HG03060 (cell line): ENCODE measurements at regions not wholly inside any gene's neighbourhood (a gene's known extent, or its start where the extent isn't known, plus 50 kb on each side); places are given as distances from the start of the nearest gene placed in this dataset.
"Not testable (repeated sequence)": the region's sequence is repeated elsewhere in the genome, so short reads cannot be mapped to it uniquely, and the experiment has no call there.

Experiments
- ATAC-seq: cut with Tn5 transposase; IDR thresholded peaks from one replicate; pipeline ENCODE4 v1.9.1; 2021; ENCODE audit warnings: low read depth, moderate number of reproducible peaks; ENCODE audit not compliant: unreplicated experiment

DNA sequence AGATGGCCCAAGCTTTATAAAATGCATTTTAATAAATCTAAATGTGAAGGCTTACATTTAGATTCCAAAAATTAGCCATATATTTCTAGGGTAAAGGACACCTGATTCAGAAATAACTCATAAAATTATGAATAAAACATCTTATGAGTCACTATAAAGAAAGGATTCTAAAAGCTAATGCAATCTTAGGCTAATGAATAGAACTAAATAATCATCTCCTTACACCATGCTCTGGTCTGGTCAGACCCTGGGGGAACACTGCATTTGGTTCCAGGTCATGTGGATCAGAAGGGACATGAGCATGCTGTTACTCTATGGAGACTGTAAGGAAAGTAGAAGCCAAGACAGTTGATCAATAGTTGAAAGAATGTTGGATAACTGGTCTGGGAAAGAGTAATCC is 370.4 kb downstream of the NDFIP2 start:
- no peak for ATAC-seq

DNA sequence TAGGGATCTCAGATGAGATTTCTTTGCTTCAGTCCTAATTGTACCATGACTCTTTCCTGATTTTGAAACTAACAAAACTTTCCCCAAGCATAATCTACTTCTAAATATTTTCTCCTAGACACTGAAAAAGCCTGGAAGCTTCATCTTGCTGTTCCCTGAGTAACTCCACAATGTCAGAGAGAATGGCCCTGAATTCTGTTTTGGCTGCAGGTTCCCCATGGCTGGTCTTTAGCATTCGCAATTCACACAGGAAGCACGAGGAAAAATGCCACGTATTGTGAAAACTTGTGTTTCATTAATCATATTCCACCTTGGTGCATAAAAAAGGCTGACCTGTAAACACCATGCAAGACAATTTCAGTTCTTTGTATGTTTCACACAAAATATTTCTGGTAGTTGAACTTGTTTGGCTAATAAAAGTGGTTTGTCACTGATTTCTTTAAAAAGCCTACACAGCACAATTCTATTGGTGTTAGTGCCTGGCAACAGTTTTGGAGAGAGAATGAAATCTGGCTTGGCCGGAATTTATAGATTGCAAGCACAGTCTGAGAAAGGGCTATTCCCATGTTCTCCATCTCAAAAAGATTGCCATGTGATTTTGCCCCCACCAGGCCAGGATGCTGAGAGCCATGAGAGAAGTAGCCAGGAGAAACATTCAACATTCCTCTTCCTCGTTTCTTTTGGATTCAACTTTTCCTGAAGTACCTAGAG is 367.1 kb downstream of the NDFIP2 start:
- no peak for ATAC-seq

GRCh38 chr13:79846386-79846785 is 365.4 kb downstream of the NDFIP2 start:
- ATAC-seq: no peak

GRCh38 chr13:79837741-79838450 is 356.9 kb downstream of the NDFIP2 start:
- no peak for ATAC-seq

DNA sequence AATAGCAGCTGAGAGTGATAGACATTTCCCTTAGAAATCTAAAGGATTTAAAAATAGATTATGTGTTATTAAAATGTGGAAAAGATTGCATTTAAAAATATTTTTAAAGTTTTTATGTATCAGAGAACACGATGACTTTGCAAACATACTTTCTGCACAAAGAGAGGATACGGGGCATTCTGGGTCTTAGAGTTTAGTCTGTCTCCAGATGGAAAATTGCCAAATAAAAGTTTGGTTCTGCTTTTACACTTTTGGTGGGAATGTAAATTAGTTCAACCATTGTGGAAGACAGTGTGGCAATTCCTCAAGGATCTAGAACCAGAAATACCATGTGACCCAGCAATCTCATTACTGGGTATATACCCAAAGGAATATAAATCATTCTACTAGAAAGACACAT is 355.2 kb downstream of the NDFIP2 start:
- not testable (repeated sequence) for ATAC-seq

DNA sequence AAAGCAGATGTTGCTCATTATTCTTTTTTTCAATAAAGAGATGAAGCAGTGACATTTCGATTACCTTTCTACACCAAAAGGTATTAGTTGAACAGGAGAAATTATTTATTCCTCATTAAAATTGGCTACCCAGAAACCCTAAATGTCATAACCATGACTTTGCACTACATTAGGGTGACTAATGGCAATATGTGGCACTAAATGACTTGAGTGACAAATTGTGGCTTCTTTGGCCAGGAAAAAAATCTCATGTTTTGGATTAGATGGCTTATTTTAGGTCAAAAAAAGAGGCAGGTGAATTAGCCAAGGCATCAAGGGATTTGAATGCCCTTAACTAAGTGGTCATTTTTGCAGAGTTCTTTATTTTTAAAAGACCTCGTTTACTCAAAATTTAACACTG is 353.9 kb downstream of the NDFIP2 start:
- ATAC-seq: no peak

GRCh38 chr13:79833991-79834390 is 353.0 kb downstream of the NDFIP2 start:
- no peak for ATAC-seq

DNA sequence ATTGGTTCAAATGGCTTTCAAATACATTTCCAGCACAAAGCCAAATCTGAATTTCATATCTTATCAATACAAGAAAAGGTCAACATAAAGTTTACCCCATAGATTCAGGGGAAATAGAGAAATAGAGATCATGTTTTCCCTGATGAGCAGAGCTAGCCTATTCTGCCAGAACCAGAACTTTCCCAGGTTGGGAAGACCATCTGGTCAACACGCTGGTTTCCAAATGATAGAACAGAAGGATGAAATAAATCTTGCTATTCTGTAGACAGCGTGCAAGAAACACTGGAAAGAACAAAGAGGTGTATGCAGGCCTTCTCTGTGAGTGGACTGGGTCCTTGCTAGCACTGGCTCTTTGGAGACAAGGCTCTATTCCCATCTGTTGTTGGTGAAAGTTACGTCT is 350.6 kb downstream of the NDFIP2 start:
- no peak for ATAC-seq

DNA sequence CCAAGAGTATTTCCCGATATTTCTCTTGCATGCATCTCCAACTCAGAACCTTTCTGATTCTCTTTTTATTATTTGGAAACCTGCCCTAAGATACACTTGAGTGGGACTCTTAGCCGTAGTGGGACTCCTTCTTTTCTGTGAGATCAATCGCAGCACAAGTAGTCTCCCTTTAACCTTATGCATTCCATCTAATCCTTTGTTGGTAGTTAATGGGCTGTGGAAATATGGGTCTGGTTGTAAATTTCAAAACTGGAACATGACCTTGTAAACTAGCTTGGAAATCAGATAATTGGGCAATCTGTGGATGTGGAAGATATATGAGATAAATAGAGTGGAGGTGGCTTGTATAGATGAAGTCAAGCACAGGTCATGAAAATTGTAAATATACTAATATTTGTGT is 350.0 kb downstream of the NDFIP2 start:
- ATAC-seq: no peak

DNA sequence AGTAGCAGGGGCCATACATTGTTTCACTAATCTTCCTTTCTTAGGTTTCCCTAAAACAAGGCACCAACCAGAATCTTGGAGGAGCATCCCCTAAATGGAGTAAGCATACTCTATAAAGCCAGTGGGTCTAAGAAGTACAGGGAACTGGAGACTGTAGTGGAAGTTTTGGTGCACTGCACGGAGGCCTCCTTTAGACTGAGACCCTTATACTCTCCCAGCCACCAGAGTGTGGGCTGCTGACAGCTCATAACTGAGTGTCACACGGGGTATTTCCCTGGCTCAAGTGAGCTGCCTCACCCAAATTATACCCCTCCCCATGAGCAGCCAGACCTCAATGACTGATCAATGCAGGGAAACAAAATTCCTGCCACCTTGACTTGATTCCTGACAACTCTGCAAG is 349.5 kb downstream of the NDFIP2 start:
- no peak for ATAC-seq

GRCh38 chr13:79829880-79830279 is 348.9 kb downstream of the NDFIP2 start:
- no peak for ATAC-seq

DNA sequence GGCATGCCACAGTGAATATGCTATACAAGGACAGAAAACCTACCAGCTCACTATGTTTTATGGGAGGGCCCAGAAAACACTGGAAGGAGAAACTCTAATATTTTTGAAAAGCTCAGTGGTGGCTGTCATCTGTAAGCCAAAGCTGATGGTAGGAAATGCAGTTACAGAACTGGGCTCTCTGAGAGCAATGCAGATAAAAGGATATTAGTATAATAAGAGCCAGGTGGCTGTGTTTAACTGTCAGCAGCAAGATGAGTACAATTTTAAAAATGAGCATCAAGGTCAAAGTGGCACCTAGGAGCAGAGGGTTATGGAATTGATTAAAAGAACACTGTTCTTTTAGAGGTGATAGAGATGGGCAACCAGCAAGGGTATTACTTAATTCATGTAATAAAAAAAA is 345.0 kb downstream of the NDFIP2 start:
- ATAC-seq: no peak

- no peak for ATAC-seq
These were observed 334.1 kb downstream of the NDFIP2 start for GRCh38 chr13:79815041-79815440.

DNA sequence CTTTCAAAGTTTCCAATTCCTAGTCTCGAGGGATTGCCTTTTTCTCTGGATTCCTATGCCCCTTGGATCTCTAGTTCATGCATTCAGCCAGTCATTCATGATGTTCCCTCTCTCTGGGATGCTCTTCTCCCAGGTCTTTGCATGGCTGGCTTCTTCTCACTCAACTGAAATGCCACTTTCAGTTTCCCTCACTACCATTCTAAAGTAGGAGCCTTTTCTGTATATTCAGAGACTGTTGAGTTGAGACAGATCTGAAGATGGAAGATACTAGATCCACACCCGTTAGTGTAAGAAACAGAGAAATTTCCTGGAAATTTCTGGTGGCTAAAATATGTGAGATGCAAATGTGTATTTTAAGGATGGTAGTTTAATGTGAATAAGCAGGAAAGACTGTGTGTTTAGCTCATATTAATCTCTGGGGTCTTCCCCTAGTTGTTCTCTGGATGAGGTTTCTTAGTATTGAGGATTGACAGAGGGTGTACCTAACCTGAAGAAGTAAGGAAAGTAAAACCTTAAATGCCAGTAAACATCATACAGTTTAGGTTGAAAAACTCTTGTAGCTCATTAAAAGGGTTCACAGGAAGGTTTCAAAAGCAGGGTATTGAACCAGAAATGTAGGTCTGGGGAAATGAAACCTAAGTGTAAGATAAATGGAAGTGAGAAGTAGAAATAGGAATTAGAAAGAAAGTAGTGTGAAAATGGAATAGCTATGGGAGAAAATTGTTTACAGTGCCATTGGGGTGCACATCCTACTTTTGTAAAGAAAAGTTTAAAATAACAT is 331.3 kb downstream of the NDFIP2 start:
- peak; percentile 59 for ATAC-seq

DNA sequence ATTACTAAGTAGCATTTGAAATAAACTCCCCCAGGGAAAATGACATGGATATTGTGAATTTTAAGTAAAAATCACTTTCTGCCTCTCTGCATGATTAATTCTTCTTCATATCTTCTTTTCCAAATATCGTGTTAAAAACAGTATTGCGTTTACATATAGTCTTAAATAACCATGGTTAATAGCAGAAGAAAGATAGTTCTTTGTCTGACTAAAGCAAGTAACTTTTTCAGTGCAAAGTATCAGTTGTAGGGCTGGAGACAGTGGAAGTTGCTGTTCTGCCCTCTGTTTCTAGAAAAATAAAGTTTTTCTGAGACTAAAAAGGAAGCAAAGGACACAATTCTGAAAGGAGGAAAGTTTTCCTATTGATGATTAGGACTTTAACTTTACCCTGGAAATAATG is 330.2 kb downstream of the NDFIP2 start:
- ATAC-seq: no peak

- no peak for ATAC-seq
These were observed 329.7 kb downstream of the NDFIP2 start for GRCh38 chr13:79810669-79811068.

DNA sequence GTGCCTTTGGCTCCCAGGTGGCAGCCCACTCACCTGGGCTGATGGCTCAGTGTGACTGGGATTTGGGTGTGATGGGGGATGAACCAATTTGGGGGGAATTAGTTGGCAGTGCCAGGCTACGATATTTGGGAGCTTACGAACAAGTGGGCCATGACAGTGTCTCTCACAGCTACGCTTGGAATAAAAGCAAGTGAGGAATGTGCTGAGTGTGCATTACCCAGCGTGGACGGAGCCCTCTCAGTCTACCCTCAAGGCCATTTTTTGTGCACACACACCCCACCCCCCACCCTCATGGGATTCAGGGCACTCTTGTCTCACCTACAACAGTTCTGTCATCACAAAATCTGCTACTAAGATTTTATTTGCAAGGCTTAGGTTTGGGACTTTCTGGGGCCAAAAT is 329.1 kb downstream of the NDFIP2 start:
- ATAC-seq: no peak

DNA sequence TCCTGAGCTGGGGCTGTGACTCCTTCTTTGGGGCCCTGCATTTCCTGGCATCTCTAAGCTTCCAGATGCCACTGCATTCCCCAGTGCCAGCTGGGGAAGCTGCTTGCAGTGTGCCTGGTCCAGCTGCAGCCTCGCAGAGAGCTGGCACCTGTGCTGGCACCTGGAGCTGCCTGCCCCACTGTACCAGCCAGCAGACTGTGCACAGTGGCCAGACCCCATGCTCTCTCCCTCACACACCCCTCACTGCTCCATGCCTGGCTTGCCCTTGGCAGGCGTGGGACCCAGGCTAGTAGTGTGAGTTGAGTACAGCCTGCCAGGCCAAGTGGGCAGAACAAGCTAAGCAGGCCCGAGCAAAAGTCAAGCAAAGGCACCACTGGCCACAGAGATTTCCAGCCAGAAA is 327.5 kb downstream of the NDFIP2 start:
- no peak for ATAC-seq

DNA sequence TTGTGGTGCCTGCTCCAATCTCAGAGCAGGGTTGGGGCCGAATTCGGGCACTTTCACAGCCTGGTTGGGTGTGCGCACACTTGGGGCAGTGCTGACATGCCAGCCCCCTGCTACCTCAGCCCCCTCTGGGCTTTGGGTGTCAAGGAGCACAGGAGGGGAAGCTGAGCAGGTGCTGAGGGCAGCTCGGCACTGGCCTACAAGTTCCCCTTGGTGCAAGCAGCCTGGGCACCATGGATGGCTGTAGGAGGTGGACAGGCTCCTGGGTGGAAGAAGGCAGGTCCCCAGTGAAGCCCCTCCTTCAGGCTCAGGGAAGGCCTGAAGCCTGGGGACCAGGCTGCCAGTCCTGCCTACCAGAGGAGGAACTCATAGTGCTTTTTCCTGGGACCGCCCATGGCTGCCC is 326.6 kb downstream of the NDFIP2 start:
- ATAC-seq: no peak

GRCh38 chr13:79806821-79807220 is 325.9 kb downstream of the NDFIP2 start:
- ATAC-seq: no peak

DNA sequence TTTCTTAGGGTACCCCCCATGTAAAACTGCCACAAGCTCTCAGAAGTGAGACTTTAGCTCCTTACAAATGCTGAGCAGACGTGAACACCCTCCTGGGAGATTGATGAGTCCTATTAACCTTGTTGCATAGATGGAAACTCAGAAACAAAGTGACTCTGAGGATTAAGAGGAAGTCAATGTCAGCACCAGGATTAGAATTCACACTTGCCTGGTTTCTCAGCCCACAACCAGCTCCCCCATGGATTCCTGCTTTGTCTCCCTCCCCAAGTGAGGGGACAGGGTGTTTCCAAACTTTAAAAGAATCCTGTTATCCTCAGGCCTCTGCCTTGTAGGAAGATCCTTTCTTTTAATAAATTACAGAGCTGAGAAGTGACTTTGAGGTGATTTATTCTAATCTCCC is 324.4 kb downstream of the NDFIP2 start:
- no peak for ATAC-seq

- ATAC-seq: no peak
These were observed 323.0 kb downstream of the NDFIP2 start for GRCh38 chr13:79803989-79804388.
